ENCODE measurements at regions not wholly inside any gene's neighbourhood (a gene's known extent, or its start where the extent isn't known, plus 50 kb on each side); places are given as distances from the start of the nearest gene placed in this dataset.
"Not testable (repeated sequence)": the region's sequence is repeated elsewhere in the genome, so short reads cannot be mapped to it uniquely, and the experiment has no call there.

GRCh38 chr6:137717074-137718073 lies 149.7 kb upstream of the TNFAIP3 start:
- peak; percentile 40 for DNase-seq

DNA sequence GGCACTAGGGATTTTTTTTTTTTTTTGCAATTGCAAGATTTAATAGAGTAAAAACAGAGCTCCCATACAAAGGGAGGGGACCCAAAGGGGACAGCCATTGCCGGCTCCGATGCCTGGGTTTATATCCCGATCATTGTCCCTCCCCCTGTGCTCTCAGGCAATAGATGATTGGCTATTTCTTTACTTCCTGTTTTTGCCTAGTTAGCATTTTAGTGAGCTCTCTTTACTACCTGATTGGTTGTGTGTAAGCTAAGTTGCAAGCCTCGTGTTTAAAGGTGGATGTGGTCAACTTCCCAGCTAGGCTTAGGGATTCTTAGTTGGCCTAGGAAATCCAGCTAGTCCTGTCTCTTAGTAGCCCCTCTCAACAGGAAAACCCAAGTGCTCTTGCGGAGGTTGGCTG lies 148.2 kb upstream of the TNFAIP3 start:
- DNase-seq, result not testable (repeated sequence)

DNA sequence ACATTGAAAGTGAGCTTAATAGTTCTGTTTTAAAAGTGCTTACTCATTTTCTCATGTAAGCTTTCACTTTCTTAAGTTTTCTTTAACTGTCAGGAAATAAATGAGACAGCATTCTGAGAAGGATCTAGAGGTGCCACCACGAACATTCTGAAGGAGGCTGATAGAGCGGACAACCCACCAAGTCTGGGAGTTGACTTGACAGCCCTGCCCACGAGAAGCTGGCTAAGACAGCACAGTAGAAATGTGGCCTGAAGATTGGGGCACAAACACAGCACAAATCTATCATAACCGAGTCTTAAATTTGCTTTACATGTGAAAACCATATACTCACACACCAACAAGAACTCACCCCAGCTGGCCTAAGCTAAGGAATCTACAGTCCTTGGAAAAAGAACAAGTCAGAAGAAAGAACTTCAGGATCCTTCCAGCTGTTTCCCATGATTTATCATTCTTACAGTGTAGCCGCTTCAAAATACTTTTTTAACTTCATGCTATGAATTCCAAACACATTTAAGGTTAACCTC lies 144.2 kb upstream of the TNFAIP3 start:
- no peak for DNase-seq

- no peak for DNase-seq
Measured at GRCh38 chr6:137723273-137724017, 143.6 kb upstream of the TNFAIP3 start.

GRCh38 chr6:137724018-137724403 lies 143.0 kb upstream of the TNFAIP3 start:
- no peak for DNase-seq

GRCh38 chr6:137724495-137725211 lies 142.4 kb upstream of the TNFAIP3 start:
- DNase-seq, result no peak

GRCh38 chr6:137725949-137726348 lies 141.1 kb upstream of the TNFAIP3 start:
- DNase-seq, result no peak

- no peak for DNase-seq
Measured at GRCh38 chr6:137726582-137726981, 140.5 kb upstream of the TNFAIP3 start.

DNA sequence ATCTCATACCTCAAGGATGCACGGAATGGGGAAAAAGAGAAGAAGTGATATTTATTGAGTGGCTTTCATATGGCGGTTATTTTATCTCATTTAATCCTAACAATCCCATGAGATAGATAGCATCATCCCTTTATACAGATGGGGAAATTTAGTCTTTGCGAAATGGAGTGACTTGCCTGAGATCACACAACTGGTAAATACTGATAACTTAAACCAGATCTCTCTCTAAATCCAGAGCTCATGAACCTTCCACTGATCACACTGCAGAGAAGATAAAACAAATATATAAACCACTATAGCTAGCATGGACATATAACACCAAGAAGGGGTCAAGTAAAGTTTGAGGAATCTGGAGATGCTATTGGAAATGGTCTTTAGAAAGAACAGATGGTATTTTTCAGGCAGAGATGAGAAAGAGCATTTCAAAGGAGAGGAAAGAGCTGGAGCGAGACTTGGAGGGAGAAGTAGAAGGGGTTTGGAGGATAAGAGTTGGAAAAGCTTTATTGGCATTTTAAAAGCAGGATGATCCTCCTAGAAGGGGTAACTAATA lies 139.8 kb upstream of the TNFAIP3 start:
- no peak for DNase-seq

- DNase-seq, result no peak
Measured at GRCh38 chr6:137728386-137729349, 138.4 kb upstream of the TNFAIP3 start.

DNA sequence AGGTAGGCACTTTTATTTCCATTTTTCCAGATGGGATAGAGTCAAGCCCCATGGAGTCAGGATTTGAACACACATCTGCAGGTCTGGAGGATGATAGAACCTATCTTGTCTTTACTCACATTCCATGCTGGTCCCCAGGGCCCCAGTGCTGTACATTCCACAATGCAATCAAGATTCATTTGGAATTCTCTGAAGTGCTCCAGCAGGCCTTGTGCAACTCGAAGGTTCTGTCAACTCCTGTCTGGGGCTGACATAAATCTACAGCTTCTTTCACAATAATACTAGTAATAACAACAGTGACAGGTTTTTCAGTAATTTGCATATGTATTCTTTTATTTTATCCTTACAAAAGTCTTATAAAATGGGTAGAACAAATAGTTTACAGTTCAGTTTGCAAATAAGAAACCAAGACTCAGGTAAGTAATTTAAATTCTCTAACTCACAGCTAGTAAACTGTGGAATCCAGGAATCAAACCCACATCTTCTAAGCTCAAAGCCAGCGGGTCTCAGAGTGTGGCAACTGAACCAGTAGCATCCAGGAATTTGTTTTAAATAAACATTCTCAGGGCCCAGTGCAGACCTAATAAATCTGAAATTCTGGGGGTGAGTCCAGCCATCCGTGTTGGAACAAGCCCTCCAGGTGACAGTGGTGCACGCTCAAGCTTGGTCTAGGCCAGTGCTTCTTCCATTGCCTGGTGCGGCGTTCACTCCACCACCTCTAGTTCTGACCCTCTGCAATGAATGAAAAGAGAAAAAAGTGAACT lies 137.0 kb upstream of the TNFAIP3 start:
- no peak for DNase-seq

GRCh38 chr6:137731600-137731959 lies 135.5 kb upstream of the TNFAIP3 start:
- DNase-seq, result no peak

- no peak for DNase-seq
Measured at GRCh38 chr6:137731960-137732616, 135.0 kb upstream of the TNFAIP3 start.

DNA sequence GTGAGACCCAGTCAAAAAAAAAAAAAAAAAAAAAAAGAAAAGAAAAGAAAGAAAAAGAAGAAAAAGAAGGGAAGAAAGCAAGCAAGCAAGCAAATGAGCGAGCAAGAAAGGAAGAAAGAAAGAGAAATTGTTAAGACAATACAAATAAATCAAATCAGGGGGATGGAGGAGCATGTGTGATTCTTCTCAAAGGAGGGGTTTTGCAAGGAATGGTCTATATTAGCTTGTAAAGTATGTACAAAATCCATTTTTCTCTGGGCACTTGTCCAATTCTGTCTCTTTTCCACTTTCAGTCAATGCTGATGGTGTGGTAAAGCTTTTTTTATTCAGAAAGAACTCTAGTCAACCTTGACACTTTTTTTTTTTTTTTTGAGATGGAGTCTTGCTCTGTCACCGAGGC lies 133.7 kb upstream of the TNFAIP3 start:
- no peak for DNase-seq

- DNase-seq, result no peak
Measured at GRCh38 chr6:137734005-137734874, 132.8 kb upstream of the TNFAIP3 start.

- DNase-seq, result no peak
Measured at GRCh38 chr6:137734875-137735182, 132.2 kb upstream of the TNFAIP3 start.

DNA sequence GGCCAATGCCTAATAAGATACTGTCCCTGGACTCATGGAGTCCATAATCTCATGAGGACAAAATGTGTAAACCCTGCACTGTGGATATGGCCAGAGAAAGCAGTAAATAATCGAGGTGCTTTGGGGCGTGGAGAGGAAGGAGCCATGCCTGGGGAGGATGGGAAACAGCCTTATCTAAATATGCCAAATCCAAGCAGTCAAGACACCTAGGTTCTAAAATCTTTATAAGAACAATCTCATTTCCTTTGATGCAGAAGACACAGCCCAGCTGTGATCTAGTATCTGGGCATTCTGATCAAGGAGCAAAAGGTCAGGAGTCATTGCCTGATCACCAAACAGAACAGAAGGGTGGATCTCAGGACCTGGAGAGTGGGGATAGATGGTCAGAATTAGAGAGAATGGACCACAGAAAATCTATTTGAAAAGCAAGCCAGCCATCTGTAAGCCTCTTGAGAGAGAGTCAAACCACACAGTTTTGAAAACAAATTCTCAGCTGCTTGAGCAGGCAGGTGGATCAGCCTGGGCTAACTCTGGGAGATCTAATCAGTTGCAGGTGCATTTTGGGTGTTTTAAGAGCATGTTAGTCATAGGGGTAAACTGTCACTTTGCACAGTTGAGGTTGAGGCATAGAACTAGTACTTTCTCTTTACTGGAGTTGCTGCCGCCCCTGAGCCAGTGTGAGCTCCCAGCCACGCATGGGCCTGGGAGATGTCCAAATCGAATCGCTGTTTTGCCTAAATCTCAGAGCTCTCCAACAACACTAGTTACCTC lies 130.8 kb upstream of the TNFAIP3 start:
- peak; percentile 30 for DNase-seq

GRCh38 chr6:137736911-137737310 lies 130.1 kb upstream of the TNFAIP3 start:
- no peak for DNase-seq
